ENCODE measurements at regions not wholly inside any gene's neighbourhood (a gene's known extent, or its start where the extent isn't known, plus 50 kb on each side); places are given as distances from the start of the nearest gene placed in this dataset.
"Not testable (repeated sequence)": the region's sequence is repeated elsewhere in the genome, so short reads cannot be mapped to it uniquely, and the experiment has no call there.

- no peak for DNase-seq (ENCODE audit: low read depth)
These were observed 82.7 kb upstream of the PCDH8 start for GRCh38 chr13:52931131-52931530.

GRCh38 chr13:52929846-52930245 lies 81.4 kb upstream of the PCDH8 start:
- no peak for DNase-seq (ENCODE audit: low read depth)

- no peak for DNase-seq (ENCODE audit: low read depth)
These were observed 78.5 kb upstream of the PCDH8 start for GRCh38 chr13:52926971-52927370.

- no peak for DNase-seq (ENCODE audit: low read depth)
These were observed 77.4 kb upstream of the PCDH8 start for GRCh38 chr13:52925775-52926285.

GRCh38 chr13:52925251-52925650 lies 76.8 kb upstream of the PCDH8 start:
- no peak for DNase-seq (ENCODE audit: low read depth)

GRCh38 chr13:52924289-52925148 lies 76.1 kb upstream of the PCDH8 start:
- no peak for DNase-seq (ENCODE audit: low read depth)

GRCh38 chr13:52922961-52923360 lies 74.5 kb upstream of the PCDH8 start:
- DNase-seq (ENCODE audit: low read depth), result no peak

GRCh38 chr13:52921194-52921593 lies 72.8 kb upstream of the PCDH8 start:
- DNase-seq (ENCODE audit: low read depth), result no peak

- DNase-seq (ENCODE audit: low read depth), result no peak
These were observed 68.1 kb upstream of the PCDH8 start for GRCh38 chr13:52916486-52916990.

- DNase-seq (ENCODE audit: low read depth), result no peak
These were observed 62.9 kb upstream of the PCDH8 start for GRCh38 chr13:52911340-52911739.

GRCh38 chr13:52910318-52910717 lies 61.9 kb upstream of the PCDH8 start:
- DNase-seq (ENCODE audit: low read depth), result not testable (repeated sequence)

GRCh38 chr13:52906122-52906903 lies 57.9 kb upstream of the PCDH8 start:
- no peak for DNase-seq (ENCODE audit: low read depth)

- DNase-seq (ENCODE audit: low read depth), result no peak
These were observed 57.3 kb upstream of the PCDH8 start for GRCh38 chr13:52905701-52906100.

- DNase-seq (ENCODE audit: low read depth), result no peak
These were observed 54.9 kb upstream of the PCDH8 start for GRCh38 chr13:52903320-52903719.

GRCh38 chr13:52899206-52899605 lies 50.8 kb upstream of the PCDH8 start:
- DNase-seq (ENCODE audit: low read depth), result no peak
